ENCODE measurements at regions not wholly inside any gene's neighbourhood (a gene's known extent, or its start where the extent isn't known, plus 50 kb on each side); places are given as distances from the start of the nearest gene placed in this dataset.
"Not testable (repeated sequence)": the region's sequence is repeated elsewhere in the genome, so short reads cannot be mapped to it uniquely, and the experiment has no call there.

DNA sequence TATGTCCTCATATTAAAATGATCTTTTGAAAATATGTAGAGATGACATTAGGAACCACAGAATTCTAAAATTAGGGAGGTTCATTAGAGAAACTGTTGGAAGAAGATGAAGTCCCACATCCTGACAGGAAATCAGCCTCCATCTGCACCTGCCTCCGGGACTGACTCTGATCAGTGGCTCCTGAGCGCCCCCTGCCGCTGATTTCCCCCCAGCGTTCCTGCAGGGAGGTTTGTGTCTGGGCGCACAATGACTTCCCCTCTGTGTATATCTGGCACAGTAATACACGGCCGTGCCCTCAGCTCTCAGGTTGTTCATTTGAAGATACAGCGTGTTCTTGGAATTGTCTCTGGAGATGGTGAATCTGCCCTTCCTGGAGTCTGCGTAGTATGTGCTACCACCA, 883.8 kb downstream of the TMEM121 start:
- H3K9ac ChIP-seq; H3K4me1 ChIP-seq (ENCODE audit: low read depth, poor library complexity, severe bottlenecking); H2AFZ ChIP-seq (ENCODE audit: low read depth): not testable (repeated sequence)

DNA sequence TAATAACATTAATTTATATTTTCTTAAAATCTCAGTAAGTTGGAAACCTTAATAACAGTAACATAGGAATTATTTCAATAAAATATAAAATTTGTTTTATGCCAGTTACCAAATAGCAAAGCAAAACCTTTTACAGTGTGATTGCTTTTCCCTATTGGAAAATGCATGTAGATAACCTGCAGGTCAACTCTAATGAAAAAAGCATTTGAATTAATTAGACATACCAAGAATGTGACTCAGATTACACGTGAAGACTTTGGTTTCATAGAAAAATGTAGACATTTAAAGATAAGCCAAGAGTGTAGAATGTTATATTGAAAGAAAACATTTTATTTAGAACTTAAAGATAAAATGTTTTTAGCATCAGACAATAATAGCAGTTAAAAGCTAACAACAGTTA, 888.1 kb downstream of the TMEM121 start:
- no peak overlapping the region for H3K4me3 ChIP-seq (IDR thresholded peaks at IDR 0.05; ENCODE audit: insufficient read depth, low read depth, low read length)
- no peaks in the 10 kb centered on the region for H3K79me2 ChIP-seq (ENCODE audit: insufficient read depth, low read depth)
- no peak overlapping the region for H3K4me2 ChIP-seq
- TF ChIP-seq, protein P1, sequence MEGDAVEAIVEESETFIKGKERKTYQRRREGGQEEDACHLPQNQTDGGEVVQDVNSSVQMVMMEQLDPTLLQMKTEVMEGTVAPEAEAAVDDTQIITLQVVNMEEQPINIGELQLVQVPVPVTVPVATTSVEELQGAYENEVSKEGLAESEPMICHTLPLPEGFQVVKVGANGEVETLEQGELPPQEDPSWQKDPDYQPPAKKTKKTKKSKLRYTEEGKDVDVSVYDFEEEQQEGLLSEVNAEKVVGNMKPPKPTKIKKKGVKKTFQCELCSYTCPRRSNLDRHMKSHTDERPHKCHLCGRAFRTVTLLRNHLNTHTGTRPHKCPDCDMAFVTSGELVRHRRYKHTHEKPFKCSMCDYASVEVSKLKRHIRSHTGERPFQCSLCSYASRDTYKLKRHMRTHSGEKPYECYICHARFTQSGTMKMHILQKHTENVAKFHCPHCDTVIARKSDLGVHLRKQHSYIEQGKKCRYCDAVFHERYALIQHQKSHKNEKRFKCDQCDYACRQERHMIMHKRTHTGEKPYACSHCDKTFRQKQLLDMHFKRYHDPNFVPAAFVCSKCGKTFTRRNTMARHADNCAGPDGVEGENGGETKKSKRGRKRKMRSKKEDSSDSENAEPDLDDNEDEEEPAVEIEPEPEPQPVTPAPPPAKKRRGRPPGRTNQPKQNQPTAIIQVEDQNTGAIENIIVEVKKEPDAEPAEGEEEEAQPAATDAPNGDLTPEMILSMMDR (conservative IDR thresholded peaks at IDR 0.05; ENCODE audit: low read depth, low read length) = no peak
- no peaks in the 10 kb centered on the region for H4K20me1 ChIP-seq (ENCODE audit: insufficient read depth)
- H3K27ac ChIP-seq = no peak overlapping the region
- no peaks in the 10 kb centered on the region for H3K4me1 ChIP-seq (ENCODE audit: low read depth, poor library complexity, severe bottlenecking)
- H2AFZ ChIP-seq (ENCODE audit: low read depth) = no peak overlapping the region
- H3K27me3 ChIP-seq (ENCODE audit: insufficient read depth, low read depth) = no peaks in the 10 kb centered on the region
- no peaks in the 10 kb centered on the region for H3K36me3 ChIP-seq (ENCODE audit: insufficient read depth)
- no peak overlapping the region for H3K9ac ChIP-seq

More for the DNA sequence above, 883.8 kb downstream of the TMEM121 start:
- H3K4me3 ChIP-seq (IDR thresholded peaks at IDR 0.05; ENCODE audit: insufficient read depth, low read depth, low read length); H3K79me2 ChIP-seq (ENCODE audit: insufficient read depth, low read depth); H3K4me2 ChIP-seq; H3K27me3 ChIP-seq (ENCODE audit: insufficient read depth, low read depth); H3K27ac ChIP-seq; H3K36me3 ChIP-seq (ENCODE audit: insufficient read depth); H4K20me1 ChIP-seq (ENCODE audit: insufficient read depth): not testable (repeated sequence)
- TF ChIP-seq, protein P1 (conservative IDR thresholded peaks at IDR 0.05; ENCODE audit: low read depth, low read length) = peak; percentile 30; the same call in 1 of the 2 replicates

DNA sequence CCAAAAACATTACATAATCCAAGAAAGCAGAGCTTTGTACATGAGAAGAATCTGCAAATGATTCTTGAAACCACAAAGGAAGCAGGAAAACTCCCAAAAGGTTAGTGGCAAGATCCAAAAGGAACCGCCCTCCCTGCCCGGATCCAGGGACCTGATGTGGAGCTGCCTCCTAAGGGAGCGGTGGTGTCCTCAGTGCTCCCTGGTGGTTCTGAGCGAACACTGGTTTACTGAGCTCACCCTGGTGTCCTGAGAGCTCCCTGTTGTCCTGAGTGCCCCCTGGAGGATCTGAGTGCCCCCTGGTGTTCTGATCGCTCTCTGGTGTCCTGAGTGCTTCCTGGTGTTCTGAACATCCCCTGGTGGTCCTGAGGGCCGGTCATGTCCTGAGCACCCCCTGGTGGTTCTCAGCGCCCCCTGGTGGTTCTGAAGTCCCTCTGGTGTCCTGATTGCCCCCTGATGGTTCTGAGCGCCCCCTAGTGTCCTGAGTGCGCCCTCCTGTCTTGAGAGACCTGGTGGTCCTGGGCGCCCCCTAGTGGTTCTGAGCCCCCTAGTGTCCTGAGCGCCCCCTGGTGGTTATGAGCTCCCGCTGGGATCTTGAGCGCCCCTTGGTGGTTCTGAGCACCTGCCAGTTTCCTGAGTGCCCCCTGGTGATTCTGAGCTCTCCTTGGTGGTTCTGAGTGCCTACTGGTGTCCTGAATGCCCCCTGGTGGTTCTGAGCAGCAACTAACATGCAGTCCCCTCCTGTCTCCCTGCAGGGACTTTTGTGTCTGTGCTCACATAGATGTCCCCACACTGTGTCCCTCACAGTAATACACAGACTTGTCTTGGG, 891.1 kb downstream of the TMEM121 start:
- H4K20me1 ChIP-seq (ENCODE audit: insufficient read depth) = no peaks in the 10 kb centered on the region
- TF ChIP-seq, protein P1 (conservative IDR thresholded peaks at IDR 0.05; ENCODE audit: low read depth, low read length) = peak; percentile 100

DNA sequence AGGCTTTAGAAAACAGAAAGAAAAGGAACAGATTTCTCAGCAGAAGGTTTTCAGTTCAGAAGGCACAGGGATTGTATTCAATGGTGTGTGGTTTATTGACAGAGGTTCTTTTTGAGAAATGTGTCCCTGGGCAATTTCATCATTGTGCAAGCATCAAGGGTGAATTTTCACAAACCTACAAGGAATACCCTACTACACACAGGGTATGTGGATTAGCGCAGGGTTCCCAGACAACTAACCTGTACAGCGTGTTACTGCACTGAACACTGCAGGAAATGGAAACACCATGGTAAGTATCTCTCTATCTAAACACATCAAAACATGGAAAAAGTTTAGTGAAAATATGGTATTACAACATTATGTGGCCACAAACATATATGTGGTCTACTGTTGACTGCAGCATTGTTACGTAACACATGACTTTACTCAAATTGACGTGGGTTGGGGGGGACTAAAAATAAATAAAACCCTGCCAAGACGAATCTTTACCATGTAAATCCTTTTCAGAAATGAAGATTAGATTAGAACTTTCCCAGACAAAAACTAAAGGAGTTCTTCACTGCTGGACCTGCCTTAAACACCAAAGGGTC, 893.1 kb downstream of the TMEM121 start:
- Histone ChIP-seq H3K79me2 (ENCODE audit: insufficient read depth, low read depth) (no peaks in the 10 kb centered on the region), H2AFZ (ENCODE audit: low read depth) (no peak overlapping the region), H3K4me3 (IDR thresholded peaks at IDR 0.05; ENCODE audit: insufficient read depth, low read depth, low read length) (no peak overlapping the region), H3K27me3 (ENCODE audit: insufficient read depth, low read depth) (no peaks in the 10 kb centered on the region), H4K20me1 (ENCODE audit: insufficient read depth) (no peaks in the 10 kb centered on the region), H3K36me3 (ENCODE audit: insufficient read depth) (no peaks in the 10 kb centered on the region), H3K4me1 (ENCODE audit: low read depth, poor library complexity, severe bottlenecking) (no peaks in the 10 kb centered on the region), H3K9ac (no peak overlapping the region), H3K4me2 (no peak overlapping the region), H3K27ac (no peak overlapping the region)
- TF ChIP-seq, protein P1 (conservative IDR thresholded peaks at IDR 0.05; ENCODE audit: low read depth, low read length) = no peak

More for the DNA sequence above, 891.1 kb downstream of the TMEM121 start:
- peak overlapping the region; percentile 18; the same call in 1 of the 2 replicates for H3K4me2 ChIP-seq
- peak overlapping the region; percentile 54; the same call in 1 of the 2 replicates for H2AFZ ChIP-seq (ENCODE audit: low read depth)
- no peaks in the 10 kb centered on the region for H3K27me3 ChIP-seq (ENCODE audit: insufficient read depth, low read depth)
- H3K36me3 ChIP-seq (ENCODE audit: insufficient read depth) = no peaks in the 10 kb centered on the region
- no peaks in the 10 kb centered on the region for H3K79me2 ChIP-seq (ENCODE audit: insufficient read depth, low read depth)
- H3K9ac ChIP-seq = no peak overlapping the region
- H3K4me1 ChIP-seq (ENCODE audit: low read depth, poor library complexity, severe bottlenecking) = no peaks in the 10 kb centered on the region
- no peak overlapping the region for H3K4me3 ChIP-seq (IDR thresholded peaks at IDR 0.05; ENCODE audit: insufficient read depth, low read depth, low read length)
- no peak overlapping the region for H3K27ac ChIP-seq
